Ovary (tissue), 3 donors: ENCODE measurements at regions not wholly inside any gene's neighbourhood (a gene's known extent, or its start where the extent isn't known, plus 50 kb on each side); places are given as distances from the start of the nearest gene placed in this dataset.

Experiments
- CTCF ChIP-seq, 3 donors: fragments of 450-650 bp in 2 of 3; fragments of 200-600 bp in 1 of 3; IDR thresholded peaks; one replicate each; pipeline versions ENCODE4 v1.5.1 to v1.8.0; 2016 to 2022; ENCODE audit warnings: antibody characterized with exemption in 3 of 3, mild to moderate bottlenecking in 1 of 3
- POLR2A ChIP-seq: fragments of 450-650 bp; IDR thresholded peaks from one replicate; pipeline ENCODE4 v1.6.1; 2017; ENCODE audit warnings: antibody characterized with exemption, mild to moderate bottlenecking, moderate library complexity
- donor health status: DM: no; HTN: no; CAD: no.

- no peak for TF ChIP-seq CTCF (IDR thresholded peaks at IDR 0.05)
- TF ChIP-seq POLR2A, result no peak
Observed at GRCh38 chr2:194802589-194802988, 854.4 kb upstream of the SLC39A10 start.
